B cell (primary cell): ENCODE measurements at regions not wholly inside any gene's neighbourhood (a gene's known extent, or its start where the extent isn't known, plus 50 kb on each side); places are given as distances from the start of the nearest gene placed in this dataset.

Experiments used
- ATAC-seq: fragments of 200-7000 bp; cut with Tn5 transposase; one replicate; pipeline ENCODE4 v1.10.0; 2021; ENCODE audit warnings: low read depth, mild to moderate bottlenecking, moderate number of reproducible peaks, moderate library complexity
- CTCF ChIA-PET: fragments of 350-600 bp; sonication (Branson Sonifier 250); formaldehyde crosslinking; loops from one replicate; lab custom pipeline; 2021; ENCODE audit warnings: antibody characterized with exemption, inconsistent platforms; lab: Charles Lee
- POLR2A ChIA-PET: fragments of 350-600 bp; sonication (Branson Sonifier 250); formaldehyde crosslinking; loops from one replicate; lab custom pipeline; 2021; ENCODE audit warnings: antibody characterized with exemption; lab: Charles Lee
- DNase-seq: peaks from one replicate; pipeline ENCODE4 v3.0.0; 2013
- H2AFZ ChIP-seq: 2 replicates; pipeline ENCODE4 v1.6.1; 2012; ENCODE audit warnings: mild to moderate bottlenecking, low read depth, low read length; ENCODE audit not compliant: insufficient read depth, poor library complexity, severe bottlenecking
- H3K27ac ChIP-seq, 2 donors: 1 replicate in 1 of 2; 2 replicates in 1 of 2; pipeline ENCODE4 v1.5.1; 2012 to 2013; ENCODE audit warnings: low read length in 2 of 2, mild to moderate bottlenecking in 2 of 2, moderate library complexity in 1 of 2
- H3K27me3 ChIP-seq, 4 experiments: fragments of 200-600 bp in 1 of 4; sonication (generic) in 1 of 4; replicated peaks in 1 of 4; 1 replicate in 2 of 4; 2 replicates in 2 of 4; pipeline versions ENCODE4 v1.6.1 to v1.7.0; 2013 to 2016; ENCODE audit warnings: low read length in 3 of 4, mild to moderate bottlenecking in 2 of 4, mixed read lengths in 1 of 4, moderate library complexity in 1 of 4; ENCODE audit not compliant: insufficient read depth in 4 of 4, control insufficient read depth in 3 of 4; ENCODE audit errors: control extremely low read depth in 1 of 4
- H3K36me3 ChIP-seq, 2 experiments: replicated peaks in 1 of 2; 1 replicate in 1 of 2; 2 replicates in 1 of 2; pipeline versions ENCODE4 v1.6.1 to v1.7.1; 2013; ENCODE audit warnings: low read length in 1 of 2; ENCODE audit not compliant: insufficient read depth in 2 of 2, control insufficient read depth in 1 of 2; ENCODE audit errors: control extremely low read depth in 1 of 2, extremely low read depth in 1 of 2
- H3K4me1 ChIP-seq, 2 donors: fragments of 200-600 bp in 1 of 2; sonication (generic) in 1 of 2; 1 replicate in 1 of 2; 2 replicates in 1 of 2; pipeline versions ENCODE4 v1.5.1 to v1.6.1; 2013 to 2017; ENCODE audit warnings: low read length in 2 of 2; ENCODE audit not compliant: control insufficient read depth in 2 of 2, insufficient read depth in 2 of 2
- H3K4me2 ChIP-seq: replicated peaks from 2 replicates; pipeline ENCODE3; 2012; ENCODE audit warnings: mild to moderate bottlenecking, low read depth, low read length; ENCODE audit not compliant: poor library complexity, severe bottlenecking
- H3K4me3 ChIP-seq, 5 experiments: fragments of 200-600 bp in 1 of 5; sonication (generic) in 1 of 5; 1 replicate in 3 of 5; 2 replicates in 2 of 5; pipeline versions ENCODE4 v1.5.1 to v1.7.0; 2011 to 2016; ENCODE audit warnings: low read length in 4 of 5, mild to moderate bottlenecking in 4 of 5, low read depth in 2 of 5, control low read depth in 1 of 5, moderate library complexity in 1 of 5; ENCODE audit not compliant: insufficient read depth in 1 of 5; ENCODE audit errors: control extremely low read depth in 1 of 5, extremely low read depth in 1 of 5
- H3K79me2 ChIP-seq: fragments of 200-600 bp; sonication (generic); one replicate; pipeline ENCODE4 v1.6.0; 2016; ENCODE audit warnings: low read length; ENCODE audit not compliant: control insufficient read depth, insufficient read depth
- H3K9ac ChIP-seq: fragments of 200-600 bp; sonication (generic); 2 replicates; pipeline ENCODE4 v1.6.1; 2017; ENCODE audit warnings: mild to moderate bottlenecking, low read length, moderate library complexity
- H3K9me3 ChIP-seq, 3 donors: one replicate each; pipeline versions ENCODE4 v1.6.1 to v1.7.1; 2013; ENCODE audit warnings: low read length in 2 of 3; ENCODE audit not compliant: control insufficient read depth in 2 of 3, insufficient read depth in 1 of 3; ENCODE audit errors: control extremely low read depth in 1 of 3
- H4K20me1 ChIP-seq: 2 replicates; pipeline ENCODE4 v1.6.0; 2012; ENCODE audit warnings: mild to moderate bottlenecking, low read length; ENCODE audit not compliant: insufficient read depth, control insufficient read depth, poor library complexity, severe bottlenecking
- H3K27ac Mint-ChIP-seq: one replicate; pipeline ENCODE4 v1.8.0; 2021; ENCODE audit warnings: mixed read lengths
- H3K27me3 Mint-ChIP-seq: one replicate; pipeline ENCODE4 v1.8.0; 2021; ENCODE audit warnings: mixed read lengths
- H3K4me1 Mint-ChIP-seq: one replicate; pipeline ENCODE4 v1.8.0; 2021; ENCODE audit warnings: mixed read lengths
- H3K4me3 Mint-ChIP-seq: one replicate; pipeline ENCODE4 v1.8.0; 2021; ENCODE audit warnings: mixed read lengths
- H3K9me3 Mint-ChIP-seq: one replicate; pipeline ENCODE4 v1.8.0; 2022; ENCODE audit warnings: mixed read lengths; ENCODE audit not compliant: insufficient read depth
- EZH2 ChIP-seq: IDR thresholded peaks from 2 replicates; pipeline ENCODE4 v1.6.1; 2012; ENCODE audit warnings: borderline replicate concordance, low read depth, mild to moderate bottlenecking, moderate library complexity, low read length; ENCODE audit not compliant: insufficient read depth, poor library complexity, severe bottlenecking
- WGBS: methylation state at CpG from one replicate; pipeline ENCODE4 v1.1.5; 2013; ENCODE audit warnings: missing lambda C conversion rate; ENCODE audit not compliant: insufficient coverage; 5-methylcytosine and 5-hydroxymethylcytosine counted together
- intact Hi-C: fragments of 100-400 bp; cut with micrococcal nuclease; formaldehyde crosslinking; loops from one replicate; pipeline ENCODE4 v1.10.0; 2022
- TF ChIP-seq, protein P1 (sequence below): fragments of 200-600 bp; IDR thresholded peaks from one replicate; pipeline ENCODE4 v1.8.0; 2022; ENCODE audit warnings: antibody characterized with exemption, mild to moderate bottlenecking

DNA sequence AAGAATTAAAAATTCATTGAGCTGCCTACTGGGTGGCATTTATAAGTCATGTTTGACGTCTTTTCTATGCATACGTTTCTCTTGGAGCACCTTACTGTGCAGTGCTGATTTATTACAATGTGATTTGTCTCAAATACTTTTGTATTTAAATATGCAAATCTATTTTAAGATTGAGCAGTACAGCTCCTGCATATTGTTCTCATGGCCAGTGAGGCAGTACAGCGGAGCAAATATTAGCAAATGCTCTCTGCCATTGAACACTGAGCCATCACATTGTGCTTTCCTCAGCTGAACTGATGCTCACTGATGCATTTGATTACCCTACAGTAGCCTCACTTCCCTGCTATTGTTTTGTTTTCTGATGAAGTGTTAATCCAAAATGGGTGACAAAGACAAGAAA lies 149.6 kb downstream of the HTR1A start:
- Histone ChIP-seq H3K9ac (no peak overlapping the region), H4K20me1 (no peaks in the 10 kb centered on the region), H2AFZ (no peak overlapping the region), H3K9me3 (peaks cover 0 to 7% (median 3%) of the 10 kb centered on the region in 3 donors), H3K79me2 (no peaks in the 10 kb centered on the region), H3K4me3 (no peak overlapping the region), H3K27ac (no peak overlapping the region), H3K4me2 (no peak overlapping the region), H3K36me3 (no peaks in the 10 kb centered on the region), H3K27me3 (no peaks in the 10 kb centered on the region), H3K4me1 (no peaks in the 10 kb centered on the region)
- DNase-seq (no peak), ATAC-seq (no peak)
- TF ChIP-seq EZH2: no peak
- TF ChIP-seq, protein P1, sequence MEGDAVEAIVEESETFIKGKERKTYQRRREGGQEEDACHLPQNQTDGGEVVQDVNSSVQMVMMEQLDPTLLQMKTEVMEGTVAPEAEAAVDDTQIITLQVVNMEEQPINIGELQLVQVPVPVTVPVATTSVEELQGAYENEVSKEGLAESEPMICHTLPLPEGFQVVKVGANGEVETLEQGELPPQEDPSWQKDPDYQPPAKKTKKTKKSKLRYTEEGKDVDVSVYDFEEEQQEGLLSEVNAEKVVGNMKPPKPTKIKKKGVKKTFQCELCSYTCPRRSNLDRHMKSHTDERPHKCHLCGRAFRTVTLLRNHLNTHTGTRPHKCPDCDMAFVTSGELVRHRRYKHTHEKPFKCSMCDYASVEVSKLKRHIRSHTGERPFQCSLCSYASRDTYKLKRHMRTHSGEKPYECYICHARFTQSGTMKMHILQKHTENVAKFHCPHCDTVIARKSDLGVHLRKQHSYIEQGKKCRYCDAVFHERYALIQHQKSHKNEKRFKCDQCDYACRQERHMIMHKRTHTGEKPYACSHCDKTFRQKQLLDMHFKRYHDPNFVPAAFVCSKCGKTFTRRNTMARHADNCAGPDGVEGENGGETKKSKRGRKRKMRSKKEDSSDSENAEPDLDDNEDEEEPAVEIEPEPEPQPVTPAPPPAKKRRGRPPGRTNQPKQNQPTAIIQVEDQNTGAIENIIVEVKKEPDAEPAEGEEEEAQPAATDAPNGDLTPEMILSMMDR: no peak
- ChIA-PET CTCF (no interaction called here), POLR2A (no interaction called here)
- intact Hi-C loops: no loop called here
- Mint-ChIP-seq H3K4me3 (no peak overlapping the region), H3K27me3 (no peaks in the 10 kb centered on the region), H3K27ac (no peak overlapping the region), H3K4me1 (no peaks in the 10 kb centered on the region), H3K9me3 (no peaks in the 10 kb centered on the region)
- WGBS: 100% methylated on average over 1 of the region's 3 CpGs

DNA sequence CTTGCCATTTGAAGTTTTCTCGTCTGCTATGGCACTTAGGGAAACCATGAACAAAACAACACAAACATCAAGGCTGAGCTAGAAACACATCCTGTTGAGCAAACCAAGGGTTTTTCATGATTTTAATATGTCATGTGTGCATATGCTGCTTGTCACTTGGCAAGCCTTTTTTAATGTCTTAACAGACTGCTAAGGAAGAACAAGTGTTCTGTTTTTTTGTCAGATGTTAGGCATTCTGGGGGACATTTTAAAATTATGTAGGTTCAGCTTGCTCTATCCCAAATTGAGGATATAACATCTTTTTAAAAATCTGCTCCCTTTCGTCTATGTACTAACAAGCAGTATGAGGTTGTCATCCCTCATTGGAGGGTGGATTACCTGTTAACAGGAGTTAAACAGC lies 150.3 kb downstream of the HTR1A start:
- no peaks in the 10 kb centered on the region for H3K4me1 Mint-ChIP-seq
- H3K4me2 ChIP-seq: no peak overlapping the region
- ATAC-seq (no peak), DNase-seq (no peak)
- H3K4me1 ChIP-seq: no peaks in the 10 kb centered on the region
- no peaks in the 10 kb centered on the region for H3K27me3 Mint-ChIP-seq
- H3K36me3 ChIP-seq: no peaks in the 10 kb centered on the region
- no peak overlapping the region for H3K4me3 ChIP-seq
- no peak overlapping the region for H2AFZ ChIP-seq
- H3K9me3 ChIP-seq: peaks cover 0 to 7% (median 3%) of the 10 kb centered on the region in 3 donors
- H3K4me3 Mint-ChIP-seq: no peak overlapping the region
- no peaks in the 10 kb centered on the region for H4K20me1 ChIP-seq
- H3K9me3 Mint-ChIP-seq: no peaks in the 10 kb centered on the region
- no peak overlapping the region for H3K27ac ChIP-seq
- H3K27me3 ChIP-seq: no peaks in the 10 kb centered on the region
- POLR2A ChIA-PET: no interaction called here
- no peak overlapping the region for H3K9ac ChIP-seq
- TF ChIP-seq EZH2: no peak
- TF ChIP-seq, protein P1: no peak
- H3K27ac Mint-ChIP-seq: no peak overlapping the region
- CTCF ChIA-PET: no interaction called here
- intact Hi-C loops: no loop called here
- H3K79me2 ChIP-seq: no peaks in the 10 kb centered on the region
- no CpG with 5 or more reads among the region's 2 CpGs for WGBS
